Upper lobe of right lung (tissue), 1 donor: ENCODE measurements at regions not wholly inside any gene's neighbourhood (a gene's known extent, or its start where the extent isn't known, plus 50 kb on each side); places are given as distances from the start of the nearest gene placed in this dataset.

Experiments used
- ATAC-seq: fragments of 200-7000 bp; cut with Tn5 transposase; one replicate; pipeline ENCODE4 v1.9.1; 2020; ENCODE audit warnings: mild to moderate bottlenecking, moderate library complexity
- DNase-seq: peaks from one replicate; pipeline ENCODE4 v3.0.0-alpha.2; 2020
- H3K27ac ChIP-seq: fragments of 200-600 bp; one replicate; pipeline ENCODE4 v1.8.0; 2022
- H3K27me3 ChIP-seq: fragments of 200-600 bp; one replicate; pipeline ENCODE4 v1.8.0; 2022; ENCODE audit warnings: mild to moderate bottlenecking
- H3K36me3 ChIP-seq: fragments of 200-600 bp; one replicate; pipeline ENCODE4 v1.8.0; 2022
- H3K4me1 ChIP-seq: fragments of 200-600 bp; one replicate; pipeline ENCODE4 v1.8.0; 2022
- H3K4me3 ChIP-seq: fragments of 200-600 bp; one replicate; pipeline ENCODE4 v1.8.0; 2022; ENCODE audit warnings: mild to moderate bottlenecking
- H3K9me3 ChIP-seq: fragments of 200-600 bp; one replicate; pipeline ENCODE4 v1.8.0; 2022
- intact Hi-C: fragments of 100-400 bp; cut with DNase I; formaldehyde crosslinking; loops from one replicate; pipeline ENCODE4 v1.11.0; 2022
- TF ChIP-seq, protein P1 (sequence below): fragments of 200-600 bp; IDR thresholded peaks from one replicate; pipeline ENCODE4 v1.8.0; 2022; ENCODE audit warnings: antibody characterized with exemption
- donor health status: DM: no; HTN: yes; CAD: no; lungs with severe emphysema.

DNA sequence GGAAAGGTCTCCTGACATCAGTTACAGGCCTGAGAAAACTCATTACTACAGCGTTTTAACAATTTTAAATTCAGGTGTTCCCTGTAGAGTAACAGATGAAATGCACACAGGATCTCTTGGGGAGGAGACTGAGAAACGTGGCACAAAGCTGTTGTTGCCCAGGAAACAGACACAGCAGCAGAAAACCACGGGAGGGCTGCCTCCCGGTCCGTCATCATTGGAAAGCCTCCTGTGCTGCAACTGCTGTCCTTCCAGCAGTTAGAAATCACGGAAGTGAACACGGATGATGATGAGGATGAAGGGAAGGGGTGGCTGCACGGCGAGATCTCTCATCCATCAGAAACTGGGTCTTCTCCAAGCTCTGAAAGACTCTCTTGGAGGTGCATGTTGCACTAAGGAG, 94.6 kb upstream of the RNF32 start:
- DNase-seq (no peak), ATAC-seq (no peak)
- Histone ChIP-seq H3K36me3 (no peaks in the 10 kb centered on the region), H3K4me3 (no peak overlapping the region), H3K27ac (no peak overlapping the region), H3K9me3 (no peaks in the 10 kb centered on the region), H3K4me1 (no peaks in the 10 kb centered on the region), H3K27me3 (no peaks in the 10 kb centered on the region)
- TF ChIP-seq, protein P1, sequence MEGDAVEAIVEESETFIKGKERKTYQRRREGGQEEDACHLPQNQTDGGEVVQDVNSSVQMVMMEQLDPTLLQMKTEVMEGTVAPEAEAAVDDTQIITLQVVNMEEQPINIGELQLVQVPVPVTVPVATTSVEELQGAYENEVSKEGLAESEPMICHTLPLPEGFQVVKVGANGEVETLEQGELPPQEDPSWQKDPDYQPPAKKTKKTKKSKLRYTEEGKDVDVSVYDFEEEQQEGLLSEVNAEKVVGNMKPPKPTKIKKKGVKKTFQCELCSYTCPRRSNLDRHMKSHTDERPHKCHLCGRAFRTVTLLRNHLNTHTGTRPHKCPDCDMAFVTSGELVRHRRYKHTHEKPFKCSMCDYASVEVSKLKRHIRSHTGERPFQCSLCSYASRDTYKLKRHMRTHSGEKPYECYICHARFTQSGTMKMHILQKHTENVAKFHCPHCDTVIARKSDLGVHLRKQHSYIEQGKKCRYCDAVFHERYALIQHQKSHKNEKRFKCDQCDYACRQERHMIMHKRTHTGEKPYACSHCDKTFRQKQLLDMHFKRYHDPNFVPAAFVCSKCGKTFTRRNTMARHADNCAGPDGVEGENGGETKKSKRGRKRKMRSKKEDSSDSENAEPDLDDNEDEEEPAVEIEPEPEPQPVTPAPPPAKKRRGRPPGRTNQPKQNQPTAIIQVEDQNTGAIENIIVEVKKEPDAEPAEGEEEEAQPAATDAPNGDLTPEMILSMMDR: no peak
- intact Hi-C loops: no loop called here

DNA sequence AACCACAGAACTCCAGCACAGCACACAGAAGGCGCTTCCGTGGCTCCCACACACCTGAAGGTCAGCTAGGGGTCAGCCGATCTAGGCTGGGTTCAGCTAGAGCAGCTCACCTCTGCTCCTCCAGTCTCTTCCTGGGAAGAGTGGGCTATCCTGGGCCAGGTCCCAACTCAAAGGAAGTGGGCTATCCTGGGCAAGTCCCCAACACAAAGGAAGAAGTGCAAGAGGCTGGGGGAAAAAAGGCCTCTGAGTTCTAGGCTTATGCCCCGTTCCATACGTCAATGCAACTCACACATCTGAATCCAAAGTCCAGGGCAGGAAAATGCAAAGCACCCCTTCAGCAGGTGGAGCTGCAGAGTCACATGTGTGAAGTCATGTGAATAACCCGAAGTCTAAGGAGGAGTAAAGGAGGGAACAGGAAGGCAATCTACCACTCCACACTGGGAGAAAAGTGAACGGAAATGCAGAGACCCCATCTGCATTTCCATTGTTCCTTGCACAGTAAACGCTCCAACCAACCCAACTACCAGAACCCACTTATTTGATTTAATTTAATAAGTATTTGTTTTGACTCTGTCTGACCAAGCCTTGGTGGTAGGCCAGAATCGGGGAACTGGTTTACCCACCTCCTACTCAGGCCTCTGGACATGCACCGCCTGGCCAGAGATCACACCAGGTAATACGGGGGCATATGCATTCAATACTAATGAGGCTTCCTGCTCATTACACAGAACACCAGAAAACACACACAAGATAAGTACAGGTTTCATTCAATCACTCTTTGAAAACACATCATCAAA, 95.5 kb upstream of the RNF32 start:
- H3K36me3 ChIP-seq: no peaks in the 10 kb centered on the region
- H3K4me1 ChIP-seq: no peaks in the 10 kb centered on the region
- ATAC-seq (peak; percentile 17), DNase-seq (no peak)
- H3K4me3 ChIP-seq: no peak overlapping the region
- TF ChIP-seq, protein P1: no peak
- H3K27ac ChIP-seq: no peak overlapping the region
- H3K27me3 ChIP-seq: no peaks in the 10 kb centered on the region
- intact Hi-C loops: no loop called here
- no peaks in the 10 kb centered on the region for H3K9me3 ChIP-seq

DNA sequence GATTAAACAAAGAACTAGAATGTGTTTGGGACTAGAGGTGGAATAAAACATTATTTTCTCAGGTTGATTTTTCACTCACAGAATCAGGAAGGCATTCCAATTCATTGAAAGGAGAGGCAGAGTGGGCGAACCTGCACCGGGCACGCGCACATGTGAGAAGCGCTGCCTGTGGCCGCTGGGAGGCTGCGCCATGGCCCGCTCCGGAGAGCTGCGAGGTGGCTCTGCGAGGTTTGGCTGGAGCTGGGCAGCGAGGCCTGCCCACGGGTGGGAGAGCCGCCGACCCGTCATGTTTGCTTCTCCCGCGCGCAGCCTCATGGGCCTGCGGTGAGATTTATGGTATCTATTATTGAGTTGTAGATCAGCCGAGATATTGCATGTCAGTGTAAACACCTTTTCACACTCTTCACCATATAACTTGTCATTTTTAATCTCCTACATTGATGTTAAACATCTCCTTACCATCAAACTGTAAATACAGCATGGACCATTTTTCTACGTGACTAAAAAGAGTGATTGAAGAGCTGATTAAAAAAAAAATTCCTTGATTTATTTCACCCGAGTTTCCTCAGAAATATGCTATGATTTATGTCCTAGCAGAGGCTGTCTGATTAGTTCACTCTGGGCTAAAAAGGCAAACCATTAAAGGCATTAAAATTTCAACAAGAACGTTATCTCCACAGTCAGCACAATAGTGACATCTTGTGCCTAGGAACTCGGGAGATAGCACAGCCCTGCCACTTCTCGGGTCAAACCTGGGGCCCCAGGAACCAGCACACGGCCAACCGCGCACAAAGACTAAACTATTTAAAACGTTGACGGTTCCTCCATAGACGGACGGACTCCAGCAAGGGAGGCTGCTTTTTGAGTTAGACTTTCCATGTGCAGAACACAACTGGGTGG, 96.6 kb upstream of the RNF32 start:
- DNase-seq (no peak), ATAC-seq (no peak)
- Histone ChIP-seq H3K4me1 (no peaks in the 10 kb centered on the region), H3K27ac (no peak overlapping the region), H3K36me3 (no peaks in the 10 kb centered on the region), H3K4me3 (no peak overlapping the region), H3K9me3 (no peaks in the 10 kb centered on the region), H3K27me3 (no peaks in the 10 kb centered on the region)
- intact Hi-C loops: no loop called here
- TF ChIP-seq, protein P1: no peak

DNA sequence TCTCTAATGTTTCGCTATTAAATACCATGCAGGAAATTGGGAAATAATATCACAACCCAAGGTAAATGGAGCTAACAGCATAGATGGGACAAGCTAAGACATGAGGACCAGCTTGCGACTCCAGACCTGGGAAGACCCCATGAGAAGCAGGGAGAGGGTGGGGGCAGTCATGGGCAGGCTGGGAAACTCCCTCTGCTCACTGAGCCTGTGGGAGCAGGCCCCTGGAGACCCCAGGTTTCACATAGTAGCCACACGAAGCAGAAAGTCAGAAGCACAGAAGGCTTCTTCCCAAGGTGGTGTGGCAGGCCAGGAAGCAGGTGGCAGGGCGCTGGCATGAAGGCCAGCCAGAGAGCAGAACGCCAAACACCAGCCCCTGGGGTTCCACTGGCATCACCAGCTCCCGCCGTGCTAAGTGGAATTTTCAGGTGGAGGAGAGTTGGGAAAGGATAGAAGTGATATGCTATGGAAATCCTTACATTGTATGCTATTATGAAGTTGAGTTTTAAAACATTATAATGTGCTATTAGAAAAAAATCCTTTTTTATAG, 99.9 kb upstream of the RNF32 start:
- H3K27ac ChIP-seq: no peak overlapping the region
- H3K4me3 ChIP-seq: no peak overlapping the region
- no peaks in the 10 kb centered on the region for H3K36me3 ChIP-seq
- H3K27me3 ChIP-seq: no peaks in the 10 kb centered on the region
- no peaks in the 10 kb centered on the region for H3K9me3 ChIP-seq
- DNase-seq (no peak), ATAC-seq (no peak)
- TF ChIP-seq, protein P1: no peak
- H3K4me1 ChIP-seq: no peaks in the 10 kb centered on the region
- intact Hi-C loops: no loop called here

DNA sequence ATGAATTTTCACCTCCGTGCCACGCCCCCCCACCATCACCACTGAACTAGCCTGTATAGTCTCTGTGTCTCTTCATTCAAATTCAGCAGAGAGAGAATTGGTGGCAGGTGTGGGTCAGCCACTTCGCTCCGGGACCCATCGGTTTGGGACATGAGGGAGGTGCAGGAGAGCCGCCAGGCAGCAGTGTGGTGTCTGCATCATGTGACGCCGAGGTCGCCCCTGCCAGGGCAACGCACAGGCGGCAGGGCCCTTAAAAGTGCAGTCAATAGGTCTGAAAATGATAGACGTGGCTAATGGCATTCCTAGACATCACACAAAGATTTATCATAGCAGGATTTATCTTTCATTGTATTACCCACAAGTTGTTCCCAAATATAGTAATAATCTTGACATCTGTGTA, 100.6 kb upstream of the RNF32 start:
- Histone ChIP-seq H3K27ac (no peak overlapping the region), H3K9me3 (no peaks in the 10 kb centered on the region), H3K27me3 (no peaks in the 10 kb centered on the region), H3K4me1 (no peaks in the 10 kb centered on the region), H3K36me3 (no peaks in the 10 kb centered on the region), H3K4me3 (no peak overlapping the region)
- TF ChIP-seq, protein P1: no peak
- DNase-seq (no peak), ATAC-seq (no peak)
- intact Hi-C loops: no loop called here
